ENCODE measurements at regions not wholly inside any gene's neighbourhood (a gene's known extent, or its start where the extent isn't known, plus 50 kb on each side); places are given as distances from the start of the nearest gene placed in this dataset.

GRCh38 chr6:115681978-115682775 lies 378.5 kb downstream of the FRK start (continued):
- no peak for TF ChIP-seq CLOCK (CRISPR knock-in tag; IDR thresholded peaks at IDR 0.05; ENCODE audit: borderline replicate concordance)
- TF ChIP-seq ZNF639 (CRISPR knock-in tag; conservative IDR thresholded peaks at IDR 0.05 in 1 of 2, IDR thresholded peaks at IDR 0.05 in 1 of 2): no peak

GRCh38 chr6:115680621-115681020 lies 380.1 kb downstream of the FRK start:
- no peak for DNase-seq (ENCODE audit: extremely low read depth in 1 of 4, low spot score in 3 of 4)
- Histone ChIP-seq H3K4me3 (no peak overlapping the region), H3K79me2 (ENCODE audit: control insufficient read depth, insufficient read depth, low read length) (no peaks in the 10 kb centered on the region), H2AFZ (ENCODE audit: low read depth, low read length) (no peak overlapping the region), H3K9ac (ENCODE audit: insufficient read depth in 1 of 2, low read depth in 2 of 2, low read length in 2 of 2) (no peak overlapping the region), H3K9me1 (ENCODE audit: control insufficient read depth, insufficient read depth, low read length) (no peaks in the 10 kb centered on the region), H4K20me1 (replicated peaks; ENCODE audit: control insufficient read depth, insufficient read depth, low read length) (no peaks in the 10 kb centered on the region), H3K4me1 (replicated peaks in 1 of 2; ENCODE audit: control insufficient read depth in 2 of 2, insufficient read depth in 2 of 2, low read length in 2 of 2) (no peaks in the 10 kb centered on the region), H3K4me2 (ENCODE audit: insufficient read depth, low read length) (no peak overlapping the region), H3K27ac (ENCODE audit: extremely low read depth, low read depth, low read length) (no peak overlapping the region), H3K9me3 (replicated peaks; ENCODE audit: control insufficient read depth, insufficient read depth, low read depth, low read length) (no peaks in the 10 kb centered on the region), H3K27me3 (ENCODE audit: control insufficient read depth in 2 of 2, insufficient read depth in 2 of 2, low read length in 2 of 2) (no peaks in the 10 kb centered on the region), H3K36me3 (ENCODE audit: control insufficient read depth, insufficient read depth, low read length) (no peaks in the 10 kb centered on the region)
- ChIA-PET POLR2A (no interaction called here), CTCF (ENCODE audit: low intra/inter-chr PET ratio) (no interaction called here)
- in situ Hi-C loops (cut with MboI) (no loop called here), intact Hi-C loops (cut with micrococcal nuclease) (no loop called here)
- no peak for ATAC-seq
- 0% methylated on average over 3 of the region's 3 CpGs for WGBS (ENCODE audit: insufficient coverage, low coverage, missing lambda C conversion rate)
- no peak for TF ChIP-seq ZNF445 (CRISPR knock-in tag; IDR thresholded peaks at IDR 0.05; ENCODE audit: low read depth)
- no TSS peak for BruUV-seq (replicated peaks)
- FAIRE-seq: no peak

All from K562 (cell line).